Lung microvascular endothelial cell (primary cell): ENCODE measurements at regions not wholly inside any gene's neighbourhood (a gene's known extent, or its start where the extent isn't known, plus 50 kb on each side); places are given as distances from the start of the nearest gene placed in this dataset.
"Not testable (repeated sequence)": the region's sequence is repeated elsewhere in the genome, so short reads cannot be mapped to it uniquely, and the experiment has no call there.

ENCODE experiments used
- DNase-seq, 2 donors: peaks; one replicate each; pipeline versions ENCODE4 v3.0.0 to v3.0.0-alpha.2; 2010; ENCODE audit warnings: low read depth in 2 of 2

- DNase-seq = no peak
Observed at GRCh38 chr1:219354962-219355361, 181.3 kb downstream of the LYPLAL1 start.

GRCh38 chr1:219352961-219353651, 179.4 kb downstream of the LYPLAL1 start:
- DNase-seq = no peak

GRCh38 chr1:219350172-219350931, 176.7 kb downstream of the LYPLAL1 start:
- no peak for DNase-seq

- no peak for DNase-seq
Observed at GRCh38 chr1:219347921-219348391, 174.3 kb downstream of the LYPLAL1 start.

GRCh38 chr1:219347376-219347775, 173.7 kb downstream of the LYPLAL1 start:
- DNase-seq = no peak

GRCh38 chr1:219345953-219346352, 172.3 kb downstream of the LYPLAL1 start:
- DNase-seq = no peak

GRCh38 chr1:219342836-219343235, 169.2 kb downstream of the LYPLAL1 start:
- DNase-seq = no peak

- no peak for DNase-seq
Observed at GRCh38 chr1:219340796-219341195, 167.1 kb downstream of the LYPLAL1 start.

- no peak for DNase-seq
Observed at GRCh38 chr1:219339466-219339865, 165.8 kb downstream of the LYPLAL1 start.

- no peak for DNase-seq
Observed at GRCh38 chr1:219337588-219337987, 163.9 kb downstream of the LYPLAL1 start.

GRCh38 chr1:219333626-219334025, 159.9 kb downstream of the LYPLAL1 start:
- DNase-seq = no peak

GRCh38 chr1:219331424-219331823, 157.7 kb downstream of the LYPLAL1 start:
- DNase-seq = no peak

- DNase-seq = no peak
Observed at GRCh38 chr1:219330669-219331068, 157.0 kb downstream of the LYPLAL1 start.

- no peak for DNase-seq
Observed at GRCh38 chr1:219330001-219330400, 156.3 kb downstream of the LYPLAL1 start.

- DNase-seq = peak; percentile 8 to 90
Observed at GRCh38 chr1:219329578-219329977, 155.9 kb downstream of the LYPLAL1 start.

GRCh38 chr1:219326843-219327242, 153.2 kb downstream of the LYPLAL1 start:
- no peak for DNase-seq

- no peak for DNase-seq
Observed at GRCh38 chr1:219325368-219325742, 151.7 kb downstream of the LYPLAL1 start.

GRCh38 chr1:219324629-219325367, 151.1 kb downstream of the LYPLAL1 start:
- peak in 1 of 2 donors; percentile 91 for DNase-seq

- peak; percentile 3 to 10 for DNase-seq
Observed at GRCh38 chr1:219324171-219324570, 150.5 kb downstream of the LYPLAL1 start.

- peak in 1 of 2 donors; percentile 8 for DNase-seq
Observed at GRCh38 chr1:219323426-219323825, 149.7 kb downstream of the LYPLAL1 start.

- no peak for DNase-seq
Observed at GRCh38 chr1:219322766-219323165, 149.1 kb downstream of the LYPLAL1 start.

GRCh38 chr1:219320563-219320962, 146.9 kb downstream of the LYPLAL1 start:
- not testable (repeated sequence) for DNase-seq
